ENCODE measurements at regions not wholly inside any gene's neighbourhood (a gene's known extent, or its start where the extent isn't known, plus 50 kb on each side); places are given as distances from the start of the nearest gene placed in this dataset.

DNA sequence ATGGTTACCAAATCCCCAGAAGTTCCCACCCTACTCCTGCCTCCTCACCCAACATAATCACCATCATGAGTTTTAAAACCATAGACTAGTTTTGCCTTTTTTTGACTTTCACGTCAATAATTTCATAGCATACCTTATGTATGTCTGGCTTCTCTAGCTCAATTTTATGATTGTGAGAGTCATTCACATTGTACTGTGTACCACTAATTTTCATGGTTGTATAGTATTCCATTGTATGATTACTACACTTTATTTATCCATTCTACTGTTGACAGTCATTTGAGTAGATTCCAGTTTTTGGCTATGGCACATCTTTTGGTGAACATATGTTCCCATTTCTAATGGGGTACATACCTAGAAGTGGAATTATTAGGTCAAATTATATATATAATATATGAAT is 195.3 kb upstream of the TCF21 start:
- ATAC-seq (replicated peaks), result no peak
- Mint-ChIP-seq H3K9me3 (peaks cover 4% of the 10 kb centered on the region), H3K36me3 (ENCODE audit: low read depth) (no peaks in the 10 kb centered on the region), H3K4me3 (no peak overlapping the region), H3K4me1 (no peaks in the 10 kb centered on the region), H3K27ac (no peak overlapping the region), H3K27me3 (no peaks in the 10 kb centered on the region)

DNA sequence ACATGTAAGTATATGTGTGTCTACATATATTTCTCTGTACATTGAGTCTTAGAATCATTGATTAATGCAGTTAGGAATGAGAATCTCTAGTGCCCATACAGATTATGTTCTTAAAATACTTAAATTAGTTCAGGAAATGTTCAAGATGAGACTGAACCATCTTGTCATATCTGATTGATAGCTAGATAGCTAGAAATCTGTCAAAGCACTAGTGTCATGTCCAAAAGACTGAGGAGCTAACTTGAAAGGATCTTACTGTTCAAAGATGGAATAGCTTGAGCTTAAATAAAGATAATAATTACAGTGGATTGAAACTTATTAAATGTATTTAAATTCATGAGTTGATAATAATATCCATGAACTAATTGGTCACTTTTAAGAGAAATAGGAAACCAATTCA is 191.7 kb upstream of the TCF21 start:
- Mint-ChIP-seq H3K36me3 (ENCODE audit: low read depth) (no peaks in the 10 kb centered on the region), H3K4me3 (no peak overlapping the region), H3K9me3 (peaks cover 4% of the 10 kb centered on the region), H3K27me3 (no peaks in the 10 kb centered on the region), H3K27ac (no peak overlapping the region), H3K4me1 (peaks cover 5% of the 10 kb centered on the region)
- ATAC-seq (replicated peaks), result no peak

GRCh38 chr6:133697666-133698065 is 191.2 kb upstream of the TCF21 start:
- Mint-ChIP-seq H3K9me3 (peaks cover 4% of the 10 kb centered on the region), H3K27ac (no peak overlapping the region), H3K4me1 (peaks cover 5% of the 10 kb centered on the region), H3K4me3 (no peak overlapping the region), H3K27me3 (no peaks in the 10 kb centered on the region), H3K36me3 (ENCODE audit: low read depth) (no peaks in the 10 kb centered on the region)
- no peak for ATAC-seq (replicated peaks)

- H3K4me1 Mint-ChIP-seq, result peaks cover 5% of the 10 kb centered on the region
Measured at GRCh38 chr6:133698272-133698671, 190.6 kb upstream of the TCF21 start.

DNA sequence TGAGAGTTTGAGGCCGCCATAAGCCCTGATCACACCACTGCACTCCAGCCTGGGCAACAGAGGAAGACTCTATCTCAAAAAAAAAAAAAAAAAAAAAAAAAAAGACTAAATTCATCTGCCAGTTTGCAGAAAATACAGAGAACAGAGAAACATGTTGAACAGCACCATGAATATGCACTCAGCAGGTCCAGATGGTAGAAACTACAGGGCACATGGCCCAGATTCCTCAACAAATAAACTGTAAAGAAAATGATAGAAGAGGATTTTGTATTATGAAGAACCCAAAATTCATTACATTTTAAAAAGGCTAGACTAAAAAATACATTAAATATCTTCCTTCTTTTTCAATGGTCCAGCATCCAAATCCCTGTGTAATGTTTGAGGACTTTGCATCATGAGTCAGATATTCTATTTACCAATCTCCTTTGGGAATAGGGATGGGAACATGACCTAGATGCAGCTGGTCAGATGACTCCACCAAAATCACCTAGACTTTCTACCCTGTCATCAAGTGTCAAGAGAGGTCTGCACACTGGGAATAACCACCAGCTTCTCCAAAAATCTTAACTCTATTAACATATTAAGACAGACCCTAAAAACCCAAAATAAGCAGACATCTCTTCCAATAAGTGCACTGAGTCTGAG is 189.1 kb upstream of the TCF21 start:
- peaks cover 5% of the 10 kb centered on the region for H3K4me1 Mint-ChIP-seq
- ATAC-seq (replicated peaks), result no peak
- no peak overlapping the region for H3K27ac Mint-ChIP-seq
- no peaks in the 10 kb centered on the region for H3K27me3 Mint-ChIP-seq
- no peaks in the 10 kb centered on the region for H3K36me3 Mint-ChIP-seq (ENCODE audit: low read depth)
- no peak overlapping the region for H3K4me3 Mint-ChIP-seq
- peaks cover 4% of the 10 kb centered on the region for H3K9me3 Mint-ChIP-seq

More at GRCh38 chr6:133698272-133698671, 190.6 kb upstream of the TCF21 start:
- Mint-ChIP-seq H3K4me3 (no peak overlapping the region), H3K27me3 (no peaks in the 10 kb centered on the region), H3K9me3 (peaks cover 4% of the 10 kb centered on the region), H3K27ac (no peak overlapping the region), H3K36me3 (ENCODE audit: low read depth) (no peaks in the 10 kb centered on the region)
- ATAC-seq (replicated peaks), result no peak

DNA sequence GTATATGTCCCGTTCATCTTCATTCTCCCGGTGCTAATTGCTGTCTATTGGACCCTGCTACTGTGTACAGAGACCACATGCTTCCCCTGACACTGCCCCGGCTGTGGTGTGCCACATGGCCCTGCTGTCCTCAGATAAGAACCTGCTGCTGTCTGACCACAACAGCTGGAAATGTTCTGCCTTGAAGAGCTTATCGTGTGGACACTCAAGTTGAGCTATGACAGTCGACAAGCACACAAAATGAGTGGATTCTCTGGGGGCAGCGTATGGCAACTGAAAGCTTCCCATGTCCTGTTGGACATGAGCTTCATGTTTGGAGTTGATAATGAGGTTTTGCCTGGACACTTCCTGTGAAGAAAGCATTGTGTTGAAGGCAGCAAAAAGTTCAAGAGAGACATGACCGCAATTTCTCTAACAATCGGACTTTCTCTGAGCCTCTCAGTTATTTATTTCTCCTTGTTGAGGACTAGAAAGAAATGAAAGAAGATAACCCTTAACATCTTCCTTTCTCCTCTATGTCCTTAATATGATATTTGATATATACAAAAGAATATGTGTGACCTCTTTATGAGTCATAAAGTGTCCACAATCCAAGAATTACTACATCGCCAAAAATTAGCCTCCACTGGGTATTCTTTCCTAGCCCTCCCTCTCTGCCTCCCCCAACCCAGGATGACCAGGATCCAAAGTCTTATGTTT is 187.1 kb upstream of the TCF21 start:
- Mint-ChIP-seq H3K27me3 (no peaks in the 10 kb centered on the region), H3K36me3 (ENCODE audit: low read depth) (no peaks in the 10 kb centered on the region), H3K27ac (no peak overlapping the region), H3K4me3 (peak overlapping the region; percentile 45), H3K9me3 (no peaks in the 10 kb centered on the region), H3K4me1 (peaks cover 5% of the 10 kb centered on the region)
- no peak for ATAC-seq (replicated peaks)

DNA sequence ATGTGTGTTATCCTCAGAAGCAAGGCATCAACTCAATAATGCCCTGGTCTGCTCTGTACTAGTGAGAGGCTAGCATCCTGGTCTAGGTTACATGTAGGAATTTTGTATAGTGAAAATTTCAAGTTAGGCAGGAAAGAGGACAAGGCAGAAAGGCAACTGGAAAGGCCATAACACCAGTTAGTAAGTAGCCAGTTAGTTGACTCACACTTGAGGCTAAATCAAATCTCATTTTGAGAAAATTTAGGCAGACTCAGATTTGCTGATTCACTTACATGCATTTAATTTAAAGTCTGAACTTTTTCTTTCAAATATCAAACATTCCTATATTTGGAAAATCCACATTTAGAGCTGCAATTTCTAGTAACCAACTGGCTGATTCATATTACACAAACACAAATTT is 184.5 kb upstream of the TCF21 start:
- Mint-ChIP-seq H3K4me1 (peaks cover 5% of the 10 kb centered on the region), H3K9me3 (no peaks in the 10 kb centered on the region), H3K27me3 (peaks cover 3% of the 10 kb centered on the region), H3K36me3 (ENCODE audit: low read depth) (no peaks in the 10 kb centered on the region), H3K4me3 (no peak overlapping the region), H3K27ac (no peak overlapping the region)
- ATAC-seq (replicated peaks), result no peak

- H3K4me1 Mint-ChIP-seq, result peaks cover 5% of the 10 kb centered on the region
- H3K27ac Mint-ChIP-seq, result no peak overlapping the region
- H3K4me3 Mint-ChIP-seq, result no peak overlapping the region
- no peak for ATAC-seq (replicated peaks)
- no peaks in the 10 kb centered on the region for H3K9me3 Mint-ChIP-seq
- no peaks in the 10 kb centered on the region for H3K36me3 Mint-ChIP-seq (ENCODE audit: low read depth)
- H3K27me3 Mint-ChIP-seq, result peaks cover 3% of the 10 kb centered on the region
Measured at GRCh38 chr6:133705066-133705465, 183.8 kb upstream of the TCF21 start.

GRCh38 chr6:133705731-133706130 is 183.2 kb upstream of the TCF21 start:
- no peaks in the 10 kb centered on the region for H3K9me3 Mint-ChIP-seq
- ATAC-seq (replicated peaks), result no peak
- no peak overlapping the region for H3K4me3 Mint-ChIP-seq
- H3K36me3 Mint-ChIP-seq (ENCODE audit: low read depth), result no peaks in the 10 kb centered on the region
- H3K4me1 Mint-ChIP-seq, result peaks cover 5% of the 10 kb centered on the region
- no peak overlapping the region for H3K27ac Mint-ChIP-seq
- H3K27me3 Mint-ChIP-seq, result peaks cover 3% of the 10 kb centered on the region

GRCh38 chr6:133707456-133707855 is 181.5 kb upstream of the TCF21 start:
- no peak overlapping the region for H3K27ac Mint-ChIP-seq
- no peaks in the 10 kb centered on the region for H3K9me3 Mint-ChIP-seq
- peak; percentile 86 for ATAC-seq (replicated peaks)
- H3K4me1 Mint-ChIP-seq, result no peaks in the 10 kb centered on the region
- no peaks in the 10 kb centered on the region for H3K36me3 Mint-ChIP-seq (ENCODE audit: low read depth)
- H3K27me3 Mint-ChIP-seq, result peaks cover 3% of the 10 kb centered on the region
- H3K4me3 Mint-ChIP-seq, result no peak overlapping the region

DNA sequence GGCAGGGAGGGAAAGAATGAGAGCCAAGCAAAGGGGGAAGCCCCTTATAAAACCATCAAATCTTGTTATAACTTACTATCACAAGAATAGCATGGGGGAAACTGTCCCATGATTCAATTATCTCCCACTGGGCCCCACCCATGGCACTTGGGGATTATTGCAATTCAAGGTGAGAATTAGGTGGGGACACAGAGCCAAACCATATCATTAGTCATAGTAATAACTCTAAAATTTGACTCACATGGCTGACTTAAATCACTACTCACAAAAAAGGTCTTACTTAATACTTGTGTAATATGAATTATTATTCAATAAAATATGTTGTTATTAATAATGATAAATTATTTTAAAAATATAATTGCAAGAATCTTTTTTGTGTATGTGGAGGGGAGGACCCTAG is 178.1 kb upstream of the TCF21 start:
- H3K9me3 Mint-ChIP-seq, result no peaks in the 10 kb centered on the region
- H3K4me3 Mint-ChIP-seq, result no peak overlapping the region
- no peaks in the 10 kb centered on the region for H3K36me3 Mint-ChIP-seq (ENCODE audit: low read depth)
- no peak overlapping the region for H3K27ac Mint-ChIP-seq
- peak; percentile 61 for ATAC-seq (replicated peaks)
- peaks cover 3% of the 10 kb centered on the region for H3K27me3 Mint-ChIP-seq
- H3K4me1 Mint-ChIP-seq, result no peaks in the 10 kb centered on the region

GRCh38 chr6:133715270-133715669 is 173.6 kb upstream of the TCF21 start:
- Mint-ChIP-seq H3K4me3 (no peak overlapping the region), H3K27ac (no peak overlapping the region), H3K27me3 (no peaks in the 10 kb centered on the region), H3K36me3 (ENCODE audit: low read depth) (no peaks in the 10 kb centered on the region), H3K9me3 (no peaks in the 10 kb centered on the region), H3K4me1 (no peaks in the 10 kb centered on the region)
- no peak for ATAC-seq (replicated peaks)

DNA sequence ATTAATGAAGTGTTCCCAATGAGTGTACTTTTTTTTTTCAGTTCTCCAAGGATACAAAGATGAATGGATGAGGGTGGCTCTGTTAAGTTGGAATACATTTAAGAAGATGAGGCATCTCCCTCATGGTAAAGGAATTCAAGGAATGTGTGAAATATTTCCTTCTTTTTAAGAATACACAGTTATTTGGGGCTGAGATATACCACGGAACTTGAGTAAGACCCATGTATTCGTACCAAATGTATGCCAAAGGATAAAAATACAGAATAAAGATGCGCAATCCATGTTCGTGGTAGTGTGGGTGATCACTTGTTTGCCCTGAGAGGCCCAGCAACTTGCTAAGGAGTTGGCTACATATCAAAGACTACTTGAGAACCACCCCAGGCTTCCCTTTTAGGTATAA is 164.2 kb upstream of the TCF21 start:
- no peaks in the 10 kb centered on the region for H3K36me3 Mint-ChIP-seq (ENCODE audit: low read depth)
- H3K9me3 Mint-ChIP-seq, result peaks cover 12% of the 10 kb centered on the region
- H3K27me3 Mint-ChIP-seq, result no peaks in the 10 kb centered on the region
- no peak overlapping the region for H3K4me3 Mint-ChIP-seq
- no peak overlapping the region for H3K27ac Mint-ChIP-seq
- no peaks in the 10 kb centered on the region for H3K4me1 Mint-ChIP-seq
- no peak for ATAC-seq (replicated peaks)

DNA sequence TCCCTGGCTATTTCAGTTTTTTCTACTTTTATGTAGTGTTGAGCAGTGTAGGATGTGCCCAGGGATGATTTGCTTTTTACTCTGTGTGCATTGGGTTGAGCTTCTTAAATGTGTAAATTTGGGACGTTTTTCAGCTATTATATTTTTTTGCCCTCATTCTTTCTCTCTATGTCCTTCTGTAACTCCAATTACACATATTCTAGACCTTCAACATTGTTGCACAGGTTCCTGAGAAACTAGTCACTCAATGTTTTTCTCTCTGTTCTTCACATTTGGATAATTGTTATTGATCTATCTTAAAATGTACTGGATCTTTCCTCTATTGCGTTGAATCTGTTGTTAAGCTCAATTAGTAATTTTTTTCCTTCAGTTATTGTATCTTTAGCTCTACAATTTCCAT is 162.7 kb upstream of the TCF21 start:
- no peak for ATAC-seq (replicated peaks)
- H3K27ac Mint-ChIP-seq, result no peak overlapping the region

GRCh38 chr6:133730881-133731280 is 158.0 kb upstream of the TCF21 start:
- Mint-ChIP-seq H3K27me3 (no peaks in the 10 kb centered on the region), H3K4me1 (no peaks in the 10 kb centered on the region), H3K9me3 (peaks cover 5% of the 10 kb centered on the region), H3K4me3 (no peak overlapping the region), H3K27ac (no peak overlapping the region), H3K36me3 (ENCODE audit: low read depth) (no peaks in the 10 kb centered on the region)
- ATAC-seq (replicated peaks), result no peak

More for the DNA sequence above, 162.7 kb upstream of the TCF21 start:
- Mint-ChIP-seq H3K27me3 (no peaks in the 10 kb centered on the region), H3K9me3 (peaks cover 12% of the 10 kb centered on the region), H3K4me3 (no peak overlapping the region), H3K4me1 (no peaks in the 10 kb centered on the region), H3K36me3 (ENCODE audit: low read depth) (no peaks in the 10 kb centered on the region)
